ENCODE measurements at regions not wholly inside any gene's neighbourhood (a gene's known extent, or its start where the extent isn't known, plus 50 kb on each side); places are given as distances from the start of the nearest gene placed in this dataset.

DNA sequence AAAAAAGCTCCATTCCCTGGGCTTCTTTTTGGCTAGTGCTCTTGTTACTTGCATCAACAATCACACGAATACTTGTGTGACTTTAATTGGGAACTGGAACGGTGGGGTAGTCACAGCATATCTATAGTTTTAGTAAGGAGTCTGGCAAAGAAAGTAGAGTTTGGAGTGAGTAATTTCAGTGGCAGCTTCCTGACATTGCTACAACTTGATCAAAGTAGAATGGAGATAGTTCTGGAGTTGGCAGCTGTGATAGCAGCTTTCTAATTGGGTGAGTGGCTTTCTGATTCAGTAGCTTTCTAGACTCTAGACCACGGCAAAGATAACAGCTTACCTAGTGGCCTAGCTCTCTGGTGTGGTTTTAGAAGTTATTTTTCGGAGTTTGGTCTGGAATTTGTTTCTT is 475.0 kb downstream of the TUSC7 start:
- no peak for TF ChIP-seq CTCF (IDR thresholded peaks at IDR 0.05)

DNA sequence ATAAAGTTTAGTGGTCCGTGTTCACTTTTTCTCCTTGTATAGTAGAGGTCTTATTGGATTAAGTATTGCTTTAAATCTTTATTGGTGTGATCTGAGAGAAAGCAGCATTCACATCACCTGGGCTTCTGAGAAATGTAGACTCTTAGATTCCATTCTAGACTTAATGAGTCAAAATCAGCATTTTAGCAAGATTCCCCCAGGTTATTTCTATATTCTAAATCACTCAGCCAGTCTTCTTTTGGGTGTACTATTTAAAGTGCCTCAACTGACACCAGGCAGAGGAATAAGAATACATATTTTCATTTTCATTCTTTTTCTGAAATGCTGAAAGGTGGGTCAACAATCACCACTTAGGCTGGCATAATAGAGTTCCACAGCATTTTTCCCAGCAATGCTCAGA is 481.7 kb downstream of the TUSC7 start:
- no peak for TF ChIP-seq CTCF (IDR thresholded peaks at IDR 0.05)

DNA sequence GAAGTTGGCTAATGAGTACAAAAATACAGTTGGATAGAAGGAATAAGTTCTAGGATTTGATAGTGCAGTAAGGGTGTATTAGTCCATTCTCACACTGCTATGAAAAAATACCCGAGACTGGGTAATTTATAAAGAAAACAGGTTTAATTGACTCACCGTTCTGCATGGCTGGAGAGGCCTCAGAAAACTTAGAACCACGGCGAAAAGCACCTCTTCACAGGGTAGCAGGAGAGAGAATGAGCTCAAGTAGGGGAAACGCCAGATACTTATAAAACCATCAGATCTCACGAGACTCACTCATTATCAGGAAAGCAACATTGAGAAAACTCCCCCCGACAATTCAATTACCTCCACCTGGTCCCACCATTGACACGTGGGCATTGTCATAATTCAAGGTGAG is 483.3 kb downstream of the TUSC7 start:
- TF ChIP-seq CTCF (IDR thresholded peaks at IDR 0.05), result no peak

DNA sequence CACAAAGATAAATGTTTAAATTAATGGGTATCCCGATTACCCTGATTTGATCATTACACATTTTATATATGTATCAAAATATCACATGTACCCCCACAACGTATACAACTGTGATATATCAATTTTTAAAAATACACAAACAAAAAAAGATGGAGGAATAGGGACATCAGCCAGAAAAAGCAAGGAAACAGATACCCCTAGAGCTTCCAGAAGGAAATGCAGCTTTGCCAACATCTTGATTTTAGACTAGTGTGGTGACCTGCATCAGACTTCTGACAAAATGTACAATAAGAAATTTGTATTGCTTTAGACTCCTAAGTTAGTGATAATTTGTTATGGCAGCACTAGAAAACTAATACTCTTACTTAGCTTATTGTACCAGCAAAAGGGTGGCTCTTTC is 483.8 kb downstream of the TUSC7 start:
- peak; percentile 63 for TF ChIP-seq CTCF (IDR thresholded peaks at IDR 0.05)

DNA sequence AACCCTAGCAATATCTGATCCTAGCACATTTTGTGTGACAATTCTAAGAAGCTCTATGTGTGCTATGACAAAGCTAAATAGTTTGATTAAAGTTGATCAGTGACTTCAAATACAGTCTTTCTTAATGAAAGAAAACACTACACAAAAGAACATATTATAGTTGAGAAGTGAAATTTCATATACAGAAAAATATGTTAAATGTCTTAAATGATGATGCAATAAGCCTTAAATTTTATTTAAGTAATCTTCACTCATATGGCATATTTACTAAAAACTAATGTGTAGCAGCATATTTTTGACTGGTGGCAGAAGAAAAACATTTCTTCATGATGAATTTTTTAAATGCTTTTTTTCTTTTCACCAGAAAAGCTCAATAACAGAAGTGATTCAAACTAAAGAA is 485.5 kb downstream of the TUSC7 start:
- TF ChIP-seq CTCF (IDR thresholded peaks at IDR 0.05), result no peak

GRCh38 chr3:117200962-117201361 is 491.4 kb downstream of the TUSC7 start:
- TF ChIP-seq CTCF (IDR thresholded peaks at IDR 0.05), result no peak

DNA sequence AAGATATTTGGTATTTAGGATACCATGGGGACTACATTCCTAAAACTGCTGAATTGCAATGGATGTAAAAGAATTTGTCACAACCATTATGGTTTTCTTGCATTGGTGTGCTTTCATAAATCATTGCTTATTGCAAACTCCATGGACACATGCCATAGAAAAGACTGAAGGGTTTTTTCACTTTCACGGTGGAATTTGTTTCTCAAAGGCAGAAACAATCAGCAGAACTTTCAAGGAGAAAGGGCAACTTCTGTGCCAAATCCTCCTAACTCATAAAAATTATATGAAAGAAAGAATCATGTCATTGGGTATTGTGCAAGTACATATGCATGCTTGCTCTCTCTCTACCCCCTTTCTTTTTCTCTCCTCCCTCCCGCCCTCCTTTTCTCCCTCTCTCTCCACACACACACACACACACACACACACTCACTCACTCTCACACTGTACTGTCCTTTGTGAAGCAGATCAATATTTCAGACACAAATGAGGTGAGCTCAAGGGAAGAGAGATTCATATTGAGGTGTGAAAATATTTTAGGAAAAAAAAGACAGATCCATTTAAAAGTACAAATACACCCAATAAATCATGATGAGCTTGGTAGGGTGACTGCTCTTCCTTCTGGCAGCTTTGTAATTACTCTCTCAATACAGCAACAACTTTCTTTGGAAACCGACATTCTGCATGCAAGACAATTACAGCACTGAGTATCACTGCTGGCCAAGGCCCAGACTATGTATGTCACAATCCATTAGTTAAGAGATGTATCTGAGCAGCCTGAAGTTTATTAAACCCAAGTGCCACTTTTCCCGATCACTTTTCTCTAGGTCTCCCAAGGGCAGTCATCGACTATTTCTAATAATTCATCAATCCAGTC is 492.6 kb downstream of the TUSC7 start:
- TF ChIP-seq CTCF (IDR thresholded peaks at IDR 0.05), result no peak

Data from LNCAP (cell line).